ENCODE measurements at regions not wholly inside any gene's neighbourhood (a gene's known extent, or its start where the extent isn't known, plus 50 kb on each side); places are given as distances from the start of the nearest gene placed in this dataset.
"Not testable (repeated sequence)": the region's sequence is repeated elsewhere in the genome, so short reads cannot be mapped to it uniquely, and the experiment has no call there.

- not testable (repeated sequence) for DNase-seq
Observed at GRCh38 chr10:30196559-30196958, 137.2 kb upstream of the JCAD start.

- DNase-seq = no peak
Observed at GRCh38 chr10:30192846-30193608, 133.6 kb upstream of the JCAD start.

GRCh38 chr10:30190577-30191552 lies 131.5 kb upstream of the JCAD start:
- DNase-seq = no peak

- DNase-seq = no peak
Observed at GRCh38 chr10:30189238-30189580, 129.8 kb upstream of the JCAD start.

GRCh38 chr10:30188556-30189237 lies 129.3 kb upstream of the JCAD start:
- DNase-seq = no peak

GRCh38 chr10:30188101-30188500 lies 128.7 kb upstream of the JCAD start:
- DNase-seq = no peak

- DNase-seq = no peak
Observed at GRCh38 chr10:30187010-30187409, 127.6 kb upstream of the JCAD start.

GRCh38 chr10:30186371-30186875 lies 127.0 kb upstream of the JCAD start:
- no peak for DNase-seq

GRCh38 chr10:30185916-30186315 lies 126.5 kb upstream of the JCAD start:
- DNase-seq = peak; percentile 61

GRCh38 chr10:30185341-30185740 lies 126.0 kb upstream of the JCAD start:
- no peak for DNase-seq

GRCh38 chr10:30184397-30185033 lies 125.1 kb upstream of the JCAD start:
- DNase-seq = no peak

GRCh38 chr10:30183055-30183402 lies 123.6 kb upstream of the JCAD start:
- no peak for DNase-seq

- peak; percentile 70 for DNase-seq
Observed at GRCh38 chr10:30182191-30183054, 123.0 kb upstream of the JCAD start.

GRCh38 chr10:30178356-30178964 lies 119.1 kb upstream of the JCAD start:
- no peak for DNase-seq

- DNase-seq = no peak
Observed at GRCh38 chr10:30176776-30177533, 117.6 kb upstream of the JCAD start.

- DNase-seq = no peak
Observed at GRCh38 chr10:30176182-30176581, 116.8 kb upstream of the JCAD start.

- no peak for DNase-seq
Observed at GRCh38 chr10:30172673-30173072, 113.3 kb upstream of the JCAD start.

- DNase-seq = no peak
Observed at GRCh38 chr10:30172091-30172490, 112.7 kb upstream of the JCAD start.

GRCh38 chr10:30171601-30172000 lies 112.2 kb upstream of the JCAD start:
- DNase-seq = no peak

- peak; percentile 29 for DNase-seq
Observed at GRCh38 chr10:30170814-30171213, 111.4 kb upstream of the JCAD start.

- no peak for DNase-seq
Observed at GRCh38 chr10:30170146-30170545, 110.8 kb upstream of the JCAD start.
